ENCODE measurements at regions not wholly inside any gene's neighbourhood (a gene's known extent, or its start where the extent isn't known, plus 50 kb on each side); places are given as distances from the start of the nearest gene placed in this dataset.

GRCh38 chr14:62289471-62289870, 527.3 kb downstream of the SNAPC1 start:
- no peaks in the 10 kb centered on the region for H3K79me1 ChIP-seq (ENCODE audit: insufficient read depth, low read depth, low read length, poor library complexity, severe bottlenecking)
- Mint-ChIP-seq H3K27me3 (ENCODE audit: low read depth) (no peaks in the 10 kb centered on the region), H3K27ac (no peak overlapping the region), H3K36me3 (ENCODE audit: insufficient read depth in 1 of 3, low read depth in 3 of 3) (no peaks in the 10 kb centered on the region), H3K4me1 (peaks cover 5 to 8% of the 10 kb centered on the region in 2 experiments; a peak in 3 of 4 replicates), H3K4me3 (no peak overlapping the region), H3K9me3 (peaks cover 0 to 2% of the 10 kb centered on the region in 2 experiments; a peak in 2 of 5 replicates)
- no peak overlapping the region for H2AFZ ChIP-seq (ENCODE audit: low read length)
- H4K91ac ChIP-seq (ENCODE audit: insufficient read length, low read depth, low read length): no peak overlapping the region
- H4K20me1 ChIP-seq (ENCODE audit: control insufficient read depth, insufficient read depth, insufficient read length): no peaks in the 10 kb centered on the region
- no peak overlapping the region for H3K4ac ChIP-seq (ENCODE audit: low read depth, low read length)
- no peak overlapping the region for H3K56ac ChIP-seq (ENCODE audit: insufficient read length, low read depth, low read length)
- H3K9ac ChIP-seq (ENCODE audit: extremely low read depth, insufficient read length, low read length): no peak overlapping the region
- H2BK5ac ChIP-seq (ENCODE audit: insufficient read length, low read length): no peak overlapping the region
- no peak for TF ChIP-seq CTCF (conservative IDR thresholded peaks at IDR 0.05)
- no peak overlapping the region for H2BK20ac ChIP-seq (ENCODE audit: low read depth, low read length, poor library complexity, severe bottlenecking)
- H4K8ac ChIP-seq (replicated peaks; ENCODE audit: insufficient read length, low read depth, low read length): no peak overlapping the region
- no peak overlapping the region for H3K4me2 ChIP-seq (ENCODE audit: insufficient read depth, insufficient read length, low read length)
- no peak overlapping the region for H3T11ph ChIP-seq (ENCODE audit: low read length)
- no peak overlapping the region for H3K18ac ChIP-seq (ENCODE audit: insufficient read length, low read depth, low read length)
- no peaks in the 10 kb centered on the region for H3K23me2 ChIP-seq (ENCODE audit: insufficient read length, low read depth, low read length, poor library complexity, severe bottlenecking)
- H2AK5ac ChIP-seq (ENCODE audit: insufficient read length, low read length): no peak overlapping the region
- WGBS (ENCODE audit: extremely low coverage, insufficient read length, low lambda C conversion rate): no CpG with 5 or more reads among the region's 3 CpGs
- no peak overlapping the region for H3K14ac ChIP-seq (ENCODE audit: insufficient read depth, low read length)
- no peak overlapping the region for H3K27ac ChIP-seq (ENCODE audit: insufficient read length, low read depth, low read length)
- H2BK120ac ChIP-seq (ENCODE audit: low read depth, low read length, poor library complexity, severe bottlenecking): no peak overlapping the region
- no peaks in the 10 kb centered on the region for H3K4me1 ChIP-seq (ENCODE audit: insufficient read depth, low read length)
- H3K27me3 ChIP-seq (ENCODE audit: insufficient read depth, low read length): no peaks in the 10 kb centered on the region; the same call in 1 of the 2 replicates
- no peak overlapping the region for H2BK12ac ChIP-seq (ENCODE audit: insufficient read length, low read depth, low read length)
- no peaks in the 10 kb centered on the region for H3K9me3 ChIP-seq (ENCODE audit: control insufficient read depth, low read depth, low read length)
- no peak overlapping the region for H3K23ac ChIP-seq (ENCODE audit: insufficient read length, low read depth, low read length)
- H3K79me2 ChIP-seq (ENCODE audit: insufficient read depth, low read length): no peaks in the 10 kb centered on the region
- no peak overlapping the region for H4K5ac ChIP-seq (ENCODE audit: insufficient read length, low read depth, low read length)
- DNase-seq: no peak
- H2BK15ac ChIP-seq (ENCODE audit: low read depth, low read length): no peak overlapping the region

All from H9 (cell line).